RKO (cell line): ENCODE measurements at regions not wholly inside any gene's neighbourhood (a gene's known extent, or its start where the extent isn't known, plus 50 kb on each side); places are given as distances from the start of the nearest gene placed in this dataset.
A peak's percentile ranks its signal among the peaks of the same experiment; 100 is the strongest.

Experiments used
- DNase-seq: peaks from one replicate; pipeline ENCODE4 v3.0.0-alpha.2; 2016; ENCODE audit warnings: low spot score

DNA sequence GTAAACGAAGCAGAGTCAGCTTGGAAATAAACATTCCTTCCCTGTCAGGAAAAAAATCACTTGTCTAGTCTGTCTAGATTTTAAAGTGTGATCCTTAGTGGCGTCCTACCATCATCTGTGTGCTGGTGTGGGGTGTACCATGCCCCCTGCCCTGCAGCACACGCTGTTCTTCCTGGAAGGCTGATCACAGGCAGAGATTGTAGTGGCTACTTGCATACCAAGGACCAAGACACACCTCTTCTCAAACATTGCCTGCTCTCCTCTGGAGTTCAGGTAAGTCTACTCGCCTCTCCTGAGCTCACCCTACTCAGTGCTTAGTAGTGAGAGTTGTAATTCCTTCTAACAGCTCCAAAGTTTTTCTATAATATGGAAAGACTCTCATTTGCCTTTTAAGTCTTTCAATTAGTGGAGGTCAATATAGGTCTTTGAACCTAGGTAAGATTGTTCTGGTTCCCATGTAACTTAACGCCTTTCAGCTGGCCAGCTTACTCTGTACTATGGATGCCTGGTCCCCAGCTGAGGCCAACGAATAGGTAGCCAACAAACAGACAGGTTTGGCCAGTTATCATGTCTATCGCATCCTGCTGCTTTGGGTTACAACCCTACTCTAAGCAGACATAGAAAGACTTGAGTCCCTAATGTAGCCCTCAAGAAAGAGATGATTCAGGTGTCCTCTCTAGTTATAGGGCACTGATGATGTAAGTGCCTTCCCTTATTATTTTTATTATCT, 55.4 kb downstream of the XCL1 start:
- no peak for DNase-seq

DNA sequence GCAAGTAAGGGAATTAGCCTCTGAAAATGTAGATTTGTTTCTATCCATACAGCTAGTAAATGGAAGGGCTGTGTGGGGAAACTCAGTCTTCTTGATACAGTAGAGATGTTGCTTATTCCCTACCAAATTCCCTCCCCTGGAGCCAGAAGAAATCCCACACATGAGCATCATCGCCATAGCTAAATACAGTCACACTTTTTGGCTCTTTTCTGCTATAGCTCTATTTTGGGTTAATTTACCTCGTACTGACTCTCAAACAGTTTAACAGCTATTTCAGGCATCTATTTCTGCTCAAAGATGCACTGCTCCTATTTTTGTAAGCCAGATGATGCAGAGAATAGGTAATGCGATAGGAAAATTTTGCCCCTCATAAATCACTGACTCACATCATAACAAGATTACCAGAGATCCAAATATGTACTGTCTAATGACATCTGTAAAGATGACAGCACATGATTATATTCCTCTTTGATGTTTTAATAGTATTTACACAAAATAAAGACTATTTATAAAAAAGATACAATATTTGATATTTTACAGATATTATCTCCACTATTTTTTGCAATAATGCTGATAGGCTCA, 58.6 kb downstream of the XCL1 start:
- no peak for DNase-seq

DNA sequence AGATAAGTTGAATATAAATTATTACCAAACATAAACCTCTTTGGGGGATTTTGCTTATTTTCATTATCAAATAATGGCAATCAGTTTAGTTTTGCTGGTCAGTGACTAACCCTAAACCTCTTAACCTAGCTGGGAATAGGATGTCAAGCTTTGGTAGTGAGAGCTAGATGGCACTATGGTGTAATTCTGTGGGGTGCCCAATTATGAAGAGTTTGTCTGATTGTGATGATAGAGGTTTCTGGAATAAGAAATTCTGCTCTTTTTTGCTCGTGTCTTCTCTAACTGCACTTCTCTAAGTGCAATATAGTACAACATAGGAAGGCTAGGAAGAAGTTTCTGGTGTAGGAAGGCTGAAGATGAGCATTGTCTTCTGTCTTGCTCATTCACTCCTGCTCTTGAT, 59.8 kb downstream of the XCL1 start:
- DNase-seq: no peak

DNA sequence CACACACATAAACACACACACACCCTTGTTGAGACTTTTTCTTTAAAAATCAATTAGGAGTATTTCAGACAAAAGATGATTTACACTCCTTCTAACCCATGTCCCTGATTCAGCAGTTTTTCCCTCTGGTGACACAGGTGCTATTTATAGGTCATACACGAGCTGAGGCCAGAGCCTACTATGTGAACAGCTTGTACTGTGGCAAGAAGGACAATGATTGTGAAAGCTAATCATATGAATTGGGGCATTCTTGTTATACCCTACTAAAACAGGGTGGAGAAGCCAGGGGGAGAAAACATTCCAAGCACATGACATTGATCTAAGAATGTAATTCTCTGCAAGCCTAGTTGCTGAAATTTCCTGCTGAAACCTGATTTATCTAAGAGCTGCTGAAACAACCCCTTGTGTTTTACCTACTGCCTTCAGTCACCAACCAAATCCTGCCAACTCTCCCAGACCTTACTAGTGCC, 60.3 kb downstream of the XCL1 start:
- no peak for DNase-seq

DNA sequence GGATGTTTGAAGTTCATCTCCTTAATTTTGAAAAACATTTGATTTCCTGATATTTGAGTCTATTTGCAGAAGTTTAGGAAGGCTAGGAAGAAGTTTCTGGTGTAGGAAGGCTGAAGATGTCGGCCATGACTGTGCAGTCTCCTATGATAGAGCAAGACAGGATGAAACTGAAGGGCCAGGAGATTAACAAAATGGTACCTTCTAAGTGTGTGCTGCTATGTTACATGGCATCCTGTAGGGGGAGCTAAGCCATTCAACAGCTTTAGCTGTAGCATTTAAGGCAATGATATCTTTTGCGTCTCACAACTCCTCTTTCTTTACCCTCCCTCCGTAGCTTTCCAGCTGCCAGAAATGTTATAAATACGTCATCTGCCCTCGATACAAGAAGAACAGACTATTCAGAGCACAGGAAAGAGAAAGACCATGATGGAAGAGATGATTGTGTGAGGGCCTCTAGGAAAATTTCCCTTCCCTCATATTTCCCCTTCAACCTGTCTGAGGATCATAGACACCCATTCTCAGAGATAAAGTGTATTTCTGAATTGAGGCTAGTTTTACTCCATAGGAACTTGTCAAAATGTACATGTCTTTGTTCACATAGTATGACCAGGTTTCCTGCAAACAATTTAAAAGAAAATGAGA, 61.1 kb downstream of the XCL1 start:
- DNase-seq: peak; percentile 49

DNA sequence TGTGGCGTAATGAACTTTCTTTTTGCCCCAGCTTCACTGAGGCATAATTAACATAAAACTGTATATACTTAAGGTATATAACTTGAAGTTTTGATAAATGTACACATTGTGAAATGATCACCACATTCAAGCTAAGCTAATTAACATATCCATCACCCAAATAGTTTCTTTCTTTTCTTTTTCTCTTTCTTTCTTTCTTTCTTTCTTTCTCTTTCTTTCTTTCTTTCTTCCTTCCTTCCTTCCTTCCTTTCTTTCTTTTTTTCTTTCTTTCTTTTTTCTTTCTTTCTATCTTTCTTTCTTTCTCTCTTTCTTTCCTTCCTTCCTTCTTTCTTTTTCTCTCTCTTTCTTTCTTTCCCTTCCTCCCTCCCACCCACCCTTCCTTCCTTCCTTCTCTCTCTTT, 62.5 kb downstream of the XCL1 start:
- DNase-seq: no peak

DNA sequence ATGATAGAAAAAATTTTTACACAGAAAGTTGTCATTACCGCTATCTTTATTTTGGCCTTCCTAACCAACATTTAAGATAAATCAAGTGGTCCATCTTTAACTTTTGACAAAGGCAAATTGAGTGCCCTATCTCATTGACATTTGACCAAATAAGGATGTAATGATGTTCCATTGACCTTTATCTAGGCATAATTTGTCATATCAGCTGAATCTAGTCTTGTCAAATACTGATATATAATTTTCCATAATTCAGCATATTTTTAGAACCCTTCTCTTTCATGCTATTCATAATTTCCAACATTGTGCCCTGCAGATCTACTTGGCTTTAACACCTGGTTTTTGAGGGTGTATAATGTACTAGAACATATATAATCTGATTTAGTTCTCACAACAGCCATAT, 63.8 kb downstream of the XCL1 start:
- DNase-seq: no peak

DNA sequence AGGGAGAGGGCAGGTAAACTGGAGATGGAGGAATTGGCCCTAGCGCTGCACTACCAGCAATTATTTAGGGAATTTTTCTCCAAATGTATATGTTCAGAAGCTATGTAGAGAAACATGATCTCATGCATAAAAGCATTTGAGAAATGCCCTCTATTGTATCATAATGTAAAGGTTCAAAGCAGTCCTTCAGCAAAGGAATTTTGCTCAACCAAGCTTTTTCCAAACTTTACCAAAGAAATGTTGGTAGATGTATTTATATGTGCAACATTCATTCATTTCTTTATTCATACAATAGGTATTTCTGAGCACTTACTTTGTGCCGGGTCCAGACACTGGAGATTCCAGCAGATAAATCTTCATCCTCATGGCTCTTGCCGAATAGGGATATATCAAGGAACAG, 64.4 kb downstream of the XCL1 start:
- DNase-seq: no peak

DNA sequence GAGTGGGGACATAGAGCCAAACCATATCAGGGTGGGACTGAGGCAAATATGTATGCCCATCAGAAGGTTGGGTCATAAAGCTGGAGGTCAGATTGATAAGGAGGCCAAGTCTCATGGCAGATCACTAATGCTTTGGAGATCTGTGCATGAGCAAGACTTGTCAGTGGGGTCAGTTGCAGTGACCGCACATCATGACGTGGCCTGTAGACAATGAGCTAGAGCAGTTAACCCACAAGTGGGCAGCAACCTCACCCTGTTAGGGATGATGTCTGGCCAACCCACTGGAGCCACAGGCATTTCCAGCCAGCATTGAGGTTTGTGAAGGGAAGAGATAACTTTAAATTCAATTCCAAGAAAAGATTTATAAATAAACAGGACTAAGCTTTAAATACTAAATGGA, 66.7 kb downstream of the XCL1 start:
- DNase-seq: peak; percentile 4
